K562 (cell line): ENCODE measurements at regions not wholly inside any gene's neighbourhood (a gene's known extent, or its start where the extent isn't known, plus 50 kb on each side); places are given as distances from the start of the nearest gene placed in this dataset.

Source experiments
- ATAC-seq: fragments of 200-7000 bp; cut with Tn5 transposase; 3 replicates; pipeline ENCODE4 v1.9.1; 2020; ENCODE audit warnings: moderate library complexity
- BruUV-seq: library from RNA; stranded (reverse); fragments of 400-500 nt; replicated peaks from 2 replicates; lab custom pipeline; 2021; lab: Mats Ljungman, UMichigan
- CTCF ChIA-PET: fragments of 300-600 bp; formaldehyde crosslinking; extraction: SDS; loops from one replicate; lab custom pipeline; 2021; ENCODE audit warnings: low intra/inter-chr PET ratio; lab: Yijun Ruan, JAX
- POLR2A ChIA-PET: fragments of 300-600, 350-650 bp; sonication (Branson Sonifier 250); formaldehyde crosslinking; extraction: SDS; loops from one replicate; lab custom pipeline; 2021; ENCODE audit warnings: antibody characterized with exemption, inconsistent platforms; lab: Yijun Ruan, JAX
- DNase-seq, 4 experiments: peaks; one replicate each; pipeline versions ENCODE4 v3.0.0 to v3.0.0-alpha.2; 2011 to 2018; ENCODE audit warnings: low spot score in 3 of 4, mixed read lengths in 3 of 4; ENCODE audit errors: extremely low read depth in 1 of 4
- FAIRE-seq: peaks from 2 replicates; lab custom pipeline; 2011; peaks lifted over from hg19 to GRCh38; lab: Jason Lieb, UNC
- H2AFZ ChIP-seq: 2 replicates; pipeline ENCODE4 v1.6.0; 2011; ENCODE audit warnings: low read depth, low read length, control low read depth, inconsistent platforms
- H3K27ac ChIP-seq: fragments of 200-600 bp; 3 replicates; pipeline ENCODE4 v1.8.0; 2011; ENCODE audit warnings: low read depth, mild to moderate bottlenecking, control low read depth, inconsistent platforms, low read length, moderate library complexity, mixed read lengths; ENCODE audit errors: extremely low read depth
- H3K27me3 ChIP-seq, 2 experiments: fragments of 300-600 bp in 1 of 2; 2 replicates in 1 of 2; 3 replicates in 1 of 2; pipeline versions ENCODE4 v1.6.0 to v1.8.0; 2011; ENCODE audit warnings: inconsistent platforms in 2 of 2, low read length in 2 of 2, mild to moderate bottlenecking in 1 of 2, mixed read lengths in 1 of 2, moderate library complexity in 1 of 2; ENCODE audit not compliant: control insufficient read depth in 2 of 2, insufficient read depth in 2 of 2
- H3K36me3 ChIP-seq: fragments of 300-600 bp; 3 replicates; pipeline ENCODE4 v1.8.0; 2011; ENCODE audit warnings: mild to moderate bottlenecking, low read length, inconsistent platforms; ENCODE audit not compliant: control insufficient read depth, insufficient read depth
- H3K4me1 ChIP-seq, 2 experiments: fragments of 200-600 bp in 1 of 2; replicated peaks in 1 of 2; 2 replicates in 1 of 2; 3 replicates in 1 of 2; pipeline versions ENCODE4 v1.5.1 to v1.8.0; 2011; ENCODE audit warnings: inconsistent platforms in 2 of 2, low read length in 2 of 2, mild to moderate bottlenecking in 1 of 2, mixed read lengths in 1 of 2, moderate library complexity in 1 of 2; ENCODE audit not compliant: control insufficient read depth in 2 of 2, insufficient read depth in 2 of 2
- H3K4me2 ChIP-seq: 2 replicates; pipeline ENCODE4 v1.6.1; 2011; ENCODE audit warnings: low read length, control low read depth, inconsistent platforms, mixed read lengths; ENCODE audit not compliant: insufficient read depth
- H3K4me3 ChIP-seq: fragments of 200-600 bp; sonication (generic), shearing (Covaris generic); 2 replicates; pipeline ENCODE4 v1.5.1; 2016; ENCODE audit warnings: control low read depth, inconsistent platforms
- H3K79me2 ChIP-seq: fragments of 200-600 bp; 3 replicates; pipeline ENCODE4 v1.8.0; 2011; ENCODE audit warnings: low read length, inconsistent platforms; ENCODE audit not compliant: control insufficient read depth, insufficient read depth
- H3K9ac ChIP-seq, 2 experiments: 2 replicates each; pipeline versions ENCODE4 v1.6.0 to v1.6.1; 2011; ENCODE audit warnings: low read depth in 2 of 2, low read length in 2 of 2, control low read depth in 1 of 2, inconsistent platforms in 1 of 2, mild to moderate bottlenecking in 1 of 2, mixed read lengths in 1 of 2; ENCODE audit not compliant: insufficient read depth in 1 of 2
- H3K9me1 ChIP-seq: one replicate; pipeline ENCODE4 v1.6.0; 2011; ENCODE audit warnings: inconsistent platforms, mild to moderate bottlenecking, low read length, moderate library complexity; ENCODE audit not compliant: control insufficient read depth, insufficient read depth
- H3K9me3 ChIP-seq: replicated peaks from 2 replicates; pipeline ENCODE4 v1.5.1; 2011; ENCODE audit warnings: low read depth, low read length, inconsistent platforms; ENCODE audit not compliant: control insufficient read depth, insufficient read depth
- H4K20me1 ChIP-seq: replicated peaks from 2 replicates; pipeline ENCODE4 v1.6.1; 2011; ENCODE audit warnings: low read length, inconsistent platforms, mixed read lengths; ENCODE audit not compliant: control insufficient read depth, insufficient read depth
- BCLAF1 ChIP-seq, 2 experiments: fragments of 450-650 bp in 1 of 2; IDR thresholded peaks; 2 replicates each; pipeline ENCODE4 v1.6.1; 2011 to 2017; ENCODE audit warnings: low read depth in 2 of 2, antibody characterized with exemption in 1 of 2, borderline replicate concordance in 1 of 2, low read length in 1 of 2, mild to moderate bottlenecking in 1 of 2, mixed read lengths in 1 of 2; ENCODE audit not compliant: control insufficient read depth in 1 of 2
- DACH1 ChIP-seq: fragments of 450-650 bp; IDR thresholded peaks from 2 replicates; pipeline ENCODE4 v1.6.1; 2018; ENCODE audit not compliant: partially characterized antibody
- HOXB6 ChIP-seq: fragments of 250-450 bp; sonication (Bioruptor Pico); IDR thresholded peaks from 2 replicates; pipeline ENCODE4 v1.5.1; 2022; ENCODE audit warnings: mild to moderate bottlenecking, borderline replicate concordance
- ILF3 ChIP-seq: fragments of 450-650 bp; IDR thresholded peaks from 2 replicates; pipeline ENCODE4 v1.6.1; 2018; ENCODE audit warnings: antibody characterized with exemption, mild to moderate bottlenecking, moderate library complexity, borderline replicate concordance
- MTF1 ChIP-seq: fragments of 250-450 bp; sonication (Bioruptor Pico); IDR thresholded peaks from 2 replicates; pipeline ENCODE4 v1.9.0; 2021; ENCODE audit warnings: moderate library complexity, mild to moderate bottlenecking, inconsistent platforms, borderline replicate concordance
- NBN ChIP-seq: fragments of 450-650 bp; IDR thresholded peaks from 2 replicates; pipeline ENCODE4 v1.6.1; 2016; ENCODE audit warnings: low read depth, mild to moderate bottlenecking
- POLR2G ChIP-seq: fragments of 200-400 bp; formaldehyde crosslinking; IDR thresholded peaks from 2 replicates; pipeline ENCODE4 v1.6.1; 2017; ENCODE audit warnings: low read depth, mild to moderate bottlenecking, antibody characterized with exemption, low read length, moderate library complexity
- RBM34 ChIP-seq: fragments of 200-400 bp; formaldehyde crosslinking; IDR thresholded peaks from 2 replicates; pipeline ENCODE4 v1.6.1; 2018; ENCODE audit warnings: low read length, borderline replicate concordance; ENCODE audit not compliant: insufficient read depth
- THRB ChIP-seq: fragments of 450-650 bp; formaldehyde crosslinking; conservative IDR thresholded peaks from 2 replicates; pipeline ENCODE4 v1.4.0; 2022; ENCODE audit warnings: mild to moderate bottlenecking, missing genetic modification characterization
- U2AF2 ChIP-seq: fragments of 200-400 bp; formaldehyde crosslinking; optimal IDR thresholded peaks from 2 replicates; pipeline ENCODE3; 2017; ENCODE audit warnings: low read depth, mild to moderate bottlenecking, low read length
- YBX1 ChIP-seq: fragments of 450-650 bp; IDR thresholded peaks from 2 replicates; pipeline ENCODE4 v1.7.1; 2016; ENCODE audit warnings: mild to moderate bottlenecking
- ZBTB17 ChIP-seq: fragments of 450-650 bp; formaldehyde crosslinking; IDR thresholded peaks from 2 replicates; pipeline ENCODE4 v1.4.0; 2020; ENCODE audit warnings: mild to moderate bottlenecking
- ZBTB7A ChIP-seq: IDR thresholded peaks from 2 replicates; pipeline ENCODE4 v1.6.1; 2011; ENCODE audit warnings: low read depth, mild to moderate bottlenecking, low read length, moderate library complexity, borderline replicate concordance; ENCODE audit not compliant: control insufficient read depth
- ZFP36 ChIP-seq: fragments of 150-350 bp; IDR thresholded peaks from 2 replicates; pipeline ENCODE4 v1.6.1; 2018; ENCODE audit warnings: low read length, low read depth; ENCODE audit not compliant: partially characterized antibody
- ZKSCAN8 ChIP-seq: fragments of 200-800 bp; sonication (Bioruptor generic); IDR thresholded peaks from 2 replicates; pipeline ENCODE4 v1.6.1; 2016; ENCODE audit warnings: missing genetic modification characterization, missing compliant biosample characterization
- ZNF197 ChIP-seq: fragments of 200-800 bp; sonication (Bioruptor generic); IDR thresholded peaks from 2 replicates; pipeline ENCODE4 v1.6.1; 2016; ENCODE audit warnings: low read depth, missing genetic modification characterization, missing compliant biosample characterization
- WGBS: fragments of 100-300 bp; shearing (Covaris generic); methylation state at CpG from one replicate; pipeline ENCODE4 v1.1.6; 2016; ENCODE audit warnings: low coverage, mixed read lengths; ENCODE audit not compliant: insufficient coverage; ENCODE audit errors: missing lambda C conversion rate; 5-methylcytosine and 5-hydroxymethylcytosine counted together
- in situ Hi-C: fragments of 300-500 bp; cut with MboI; formaldehyde crosslinking; loops from 4 replicates; pipeline ENCODE4 v1.15.0; 2018; ENCODE audit warnings: inconsistent platforms, mixed read lengths
- intact Hi-C: fragments of 100-400 bp; cut with micrococcal nuclease; formaldehyde crosslinking; loops from 2 replicates; pipeline ENCODE4 v1.14.2; 2022

GRCh38 chr22:49634006-49634772 lies 193.5 kb downstream of the BRD1 start:
- no TSS peak for BruUV-seq
- no peak overlapping the region for H3K4me3 ChIP-seq
- peaks cover 68% of the 10 kb centered on the region for H3K79me2 ChIP-seq
- ATAC-seq (no peak), FAIRE-seq (no peak), DNase-seq (no peak)
- no peak overlapping the region for H2AFZ ChIP-seq
- intact Hi-C loops (no loop called here), in situ Hi-C loops (no loop called here)
- no peaks in the 10 kb centered on the region for H3K9me1 ChIP-seq
- no peak overlapping the region for H3K4me2 ChIP-seq
- peaks cover 9% of the 10 kb centered on the region for H4K20me1 ChIP-seq
- peaks cover 16% of the 10 kb centered on the region; the same call in 1 of the 3 replicates for H3K36me3 ChIP-seq
- no peak overlapping the region; a peak in 1 of 4 replicates for H3K9ac ChIP-seq
- no peak for TF ChIP-seq BCLAF1 (IDR thresholded peaks at IDR 0.05; ENCODE audit: borderline replicate concordance in 1 of 2, control insufficient read depth in 1 of 2, low read depth in 2 of 2, low read length in 1 of 2)
- peak; percentile 27 for TF ChIP-seq ZFP36
- no peak for TF ChIP-seq RBM34
- TF ChIP-seq NBN = no peak
- no peak for TF ChIP-seq ZNF197
- TF ChIP-seq THRB = no peak
- no peak for TF ChIP-seq HOXB6
- TF ChIP-seq U2AF2 = no peak
- TF ChIP-seq ZBTB17 (CRISPR knock-in tag) = no peak
- no peak for TF ChIP-seq ILF3
- TF ChIP-seq ZBTB7A = no peak
- no peak for TF ChIP-seq ZKSCAN8 (CRISPR knock-in tag)
- no peak for TF ChIP-seq MTF1 (CRISPR knock-in tag)
- TF ChIP-seq POLR2G = 0 out of 2 replicates have a peak, but pooled peaks have one; percentile 23
- no peak for TF ChIP-seq YBX1
- no peak for TF ChIP-seq DACH1
- 92% methylated on average over 5 of the region's 22 CpGs for WGBS
- no peak overlapping the region for H3K27ac ChIP-seq
- no peaks in the 10 kb centered on the region for H3K27me3 ChIP-seq
- peaks cover 0 to 54% of the 10 kb centered on the region in 2 experiments; a peak in 2 of 5 replicates for H3K4me1 ChIP-seq
- ChIA-PET POLR2A (interaction anchor here (0.9 kb wide), 1 partner anchor 23 kb away, joined by 3 read pairs; no protein-coding TSS in a partner anchor), CTCF (no interaction called here)
- H3K9me3 ChIP-seq = no peaks in the 10 kb centered on the region
